Suprapubic skin (tissue), 4 donors: ENCODE measurements at regions not wholly inside any gene's neighbourhood (a gene's known extent, or its start where the extent isn't known, plus 50 kb on each side); places are given as distances from the start of the nearest gene placed in this dataset.

Experiments
- DNase-seq, 2 donors: peaks; one replicate each; pipeline ENCODE4 v3.0.0-alpha.2; 2019; ENCODE audit warnings: low spot score in 2 of 2
- H3K27ac ChIP-seq: fragments of 200-600 bp; sonication (generic); one replicate; pipeline ENCODE4 v1.5.1; 2019
- H3K27me3 ChIP-seq: fragments of 200-600 bp; sonication (generic); one replicate; pipeline ENCODE4 v1.5.1; 2019
- H3K36me3 ChIP-seq: fragments of 200-600 bp; sonication (generic); one replicate; pipeline ENCODE4 v1.5.1; 2019
- H3K4me1 ChIP-seq: fragments of 200-600 bp; sonication (generic); one replicate; pipeline ENCODE4 v1.5.1; 2019
- H3K4me3 ChIP-seq: fragments of 200-600 bp; sonication (generic); one replicate; pipeline ENCODE4 v1.5.1; 2019; ENCODE audit warnings: mild to moderate bottlenecking
- H3K9me3 ChIP-seq: fragments of 200-600 bp; sonication (generic); one replicate; pipeline ENCODE4 v1.5.1; 2019
- EP300 ChIP-seq: sonication (generic); formaldehyde crosslinking; IDR thresholded peaks from one replicate; pipeline ENCODE4 v1.6.1; 2017; ENCODE audit warnings: antibody characterized with exemption
- POLR2A ChIP-seq, 2 donors: fragments of 450-650 bp; IDR thresholded peaks; one replicate each; pipeline ENCODE4 v1.6.1; 2017; ENCODE audit warnings: antibody characterized with exemption in 2 of 2, mild to moderate bottlenecking in 2 of 2, moderate library complexity in 2 of 2
- POLR2AphosphoS5 ChIP-seq, 3 donors: sonication (generic); formaldehyde crosslinking; IDR thresholded peaks; one replicate each; pipeline ENCODE4 v1.6.1; 2017; ENCODE audit warnings: antibody characterized with exemption in 3 of 3
- WGBS: methylation state at CpG from one replicate; pipeline ENCODE4 v1.1.5; 2018; 5-methylcytosine and 5-hydroxymethylcytosine counted together
- TF ChIP-seq, protein P1 (sequence below), 2 donors: fragments of 200-600 bp in 1 of 2; fragments of 450-650 bp in 1 of 2; sonication (generic) in 1 of 2; IDR thresholded peaks; one replicate each; pipeline ENCODE4 v1.5.1; 2016 to 2019; ENCODE audit warnings: antibody characterized with exemption in 2 of 2, mild to moderate bottlenecking in 1 of 2, moderate library complexity in 1 of 2

DNA sequence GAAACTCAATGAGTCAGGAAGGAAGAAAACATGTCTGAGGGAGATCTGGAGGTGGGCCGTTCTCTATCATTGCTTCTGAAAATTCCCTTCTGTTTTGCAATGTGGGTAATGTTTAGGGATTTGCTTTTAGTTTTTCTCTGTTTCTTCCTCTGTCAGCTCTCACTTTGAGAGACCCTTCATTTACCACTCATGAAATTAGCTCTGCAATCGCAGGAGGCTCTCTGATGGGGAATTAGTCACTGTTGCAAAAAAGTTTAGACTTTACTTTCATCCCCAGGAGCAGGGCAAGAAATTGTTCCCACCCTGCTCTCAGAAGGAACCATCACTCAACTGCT, 80.0 kb upstream of the MAP4K3 start:
- DNase-seq, result no peak
- Histone ChIP-seq H3K27ac (no peak overlapping the region), H3K4me1 (no peaks in the 10 kb centered on the region), H3K36me3 (no peaks in the 10 kb centered on the region), H3K9me3 (no peaks in the 10 kb centered on the region), H3K4me3 (no peak overlapping the region), H3K27me3 (no peaks in the 10 kb centered on the region)
- WGBS, result 73% methylated on average over 2 of the region's 2 CpGs
- TF ChIP-seq EP300 (no peak), POLR2A (IDR thresholded peaks at IDR 0.05) (no peak), POLR2AphosphoS5 (IDR thresholded peaks at IDR 0.05) (no peak)
- TF ChIP-seq, protein P1, sequence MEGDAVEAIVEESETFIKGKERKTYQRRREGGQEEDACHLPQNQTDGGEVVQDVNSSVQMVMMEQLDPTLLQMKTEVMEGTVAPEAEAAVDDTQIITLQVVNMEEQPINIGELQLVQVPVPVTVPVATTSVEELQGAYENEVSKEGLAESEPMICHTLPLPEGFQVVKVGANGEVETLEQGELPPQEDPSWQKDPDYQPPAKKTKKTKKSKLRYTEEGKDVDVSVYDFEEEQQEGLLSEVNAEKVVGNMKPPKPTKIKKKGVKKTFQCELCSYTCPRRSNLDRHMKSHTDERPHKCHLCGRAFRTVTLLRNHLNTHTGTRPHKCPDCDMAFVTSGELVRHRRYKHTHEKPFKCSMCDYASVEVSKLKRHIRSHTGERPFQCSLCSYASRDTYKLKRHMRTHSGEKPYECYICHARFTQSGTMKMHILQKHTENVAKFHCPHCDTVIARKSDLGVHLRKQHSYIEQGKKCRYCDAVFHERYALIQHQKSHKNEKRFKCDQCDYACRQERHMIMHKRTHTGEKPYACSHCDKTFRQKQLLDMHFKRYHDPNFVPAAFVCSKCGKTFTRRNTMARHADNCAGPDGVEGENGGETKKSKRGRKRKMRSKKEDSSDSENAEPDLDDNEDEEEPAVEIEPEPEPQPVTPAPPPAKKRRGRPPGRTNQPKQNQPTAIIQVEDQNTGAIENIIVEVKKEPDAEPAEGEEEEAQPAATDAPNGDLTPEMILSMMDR (IDR thresholded peaks at IDR 0.05), result no peak

DNA sequence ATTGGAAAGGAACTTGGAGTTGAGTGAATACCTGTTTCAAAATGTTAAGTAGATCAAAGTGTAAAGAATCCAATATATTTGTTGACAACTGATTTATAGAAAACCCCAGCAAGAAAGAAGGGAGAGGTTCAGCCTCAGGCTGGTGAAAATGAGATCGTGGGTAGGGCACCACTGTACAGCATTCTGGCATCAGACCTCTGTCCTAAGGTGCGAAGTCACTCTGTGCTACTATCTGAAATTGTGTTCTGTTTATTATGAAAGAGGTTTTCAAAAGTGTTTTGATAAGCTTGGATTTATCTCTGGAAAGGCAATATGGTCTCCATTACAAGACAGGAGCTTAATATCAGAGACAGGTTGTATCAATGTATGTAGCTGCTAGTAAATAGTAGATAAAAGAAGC, 80.5 kb upstream of the MAP4K3 start:
- 82% methylated on average over 2 of the region's 2 CpGs for WGBS
- H3K4me1 ChIP-seq, result no peaks in the 10 kb centered on the region
- H3K27me3 ChIP-seq, result no peaks in the 10 kb centered on the region

DNA sequence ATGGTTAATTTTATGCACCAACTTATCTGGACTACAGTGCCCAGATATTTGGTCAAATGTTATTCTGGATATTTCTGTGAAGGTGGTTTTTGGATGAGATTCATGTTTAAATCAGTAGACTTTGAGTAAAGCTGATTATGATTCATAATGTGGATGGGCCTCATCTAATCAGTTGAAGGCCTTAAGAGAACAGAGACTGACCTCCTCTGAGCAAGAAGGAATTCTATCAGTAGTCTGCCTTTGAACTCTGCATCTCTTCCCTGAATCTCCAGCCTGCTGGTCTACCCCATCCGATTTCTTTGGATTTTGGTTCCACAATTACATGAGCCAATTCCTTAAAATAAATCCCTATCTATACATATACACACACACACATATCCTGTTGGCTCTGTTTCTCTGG, 82.8 kb upstream of the MAP4K3 start:
- 97% methylated on average over 1 of the region's 1 CpG for WGBS
- Histone ChIP-seq H3K36me3 (no peaks in the 10 kb centered on the region), H3K4me3 (no peak overlapping the region), H3K27ac (no peak overlapping the region), H3K9me3 (no peaks in the 10 kb centered on the region), H3K4me1 (no peaks in the 10 kb centered on the region), H3K27me3 (no peaks in the 10 kb centered on the region)
- no peak for TF ChIP-seq POLR2AphosphoS5 (IDR thresholded peaks at IDR 0.05)
- no peak for TF ChIP-seq EP300
- no peak for TF ChIP-seq POLR2A (IDR thresholded peaks at IDR 0.05)
- TF ChIP-seq, protein P1 (IDR thresholded peaks at IDR 0.05), result no peak
- DNase-seq, result no peak

More for the DNA sequence above, 80.5 kb upstream of the MAP4K3 start:
- Histone ChIP-seq H3K27ac (no peak overlapping the region), H3K4me3 (no peak overlapping the region), H3K36me3 (no peaks in the 10 kb centered on the region), H3K9me3 (no peaks in the 10 kb centered on the region)
- TF ChIP-seq EP300 (no peak), POLR2A (IDR thresholded peaks at IDR 0.05) (no peak), POLR2AphosphoS5 (IDR thresholded peaks at IDR 0.05) (no peak)
- TF ChIP-seq, protein P1 (IDR thresholded peaks at IDR 0.05), result no peak
- no peak for DNase-seq

DNA sequence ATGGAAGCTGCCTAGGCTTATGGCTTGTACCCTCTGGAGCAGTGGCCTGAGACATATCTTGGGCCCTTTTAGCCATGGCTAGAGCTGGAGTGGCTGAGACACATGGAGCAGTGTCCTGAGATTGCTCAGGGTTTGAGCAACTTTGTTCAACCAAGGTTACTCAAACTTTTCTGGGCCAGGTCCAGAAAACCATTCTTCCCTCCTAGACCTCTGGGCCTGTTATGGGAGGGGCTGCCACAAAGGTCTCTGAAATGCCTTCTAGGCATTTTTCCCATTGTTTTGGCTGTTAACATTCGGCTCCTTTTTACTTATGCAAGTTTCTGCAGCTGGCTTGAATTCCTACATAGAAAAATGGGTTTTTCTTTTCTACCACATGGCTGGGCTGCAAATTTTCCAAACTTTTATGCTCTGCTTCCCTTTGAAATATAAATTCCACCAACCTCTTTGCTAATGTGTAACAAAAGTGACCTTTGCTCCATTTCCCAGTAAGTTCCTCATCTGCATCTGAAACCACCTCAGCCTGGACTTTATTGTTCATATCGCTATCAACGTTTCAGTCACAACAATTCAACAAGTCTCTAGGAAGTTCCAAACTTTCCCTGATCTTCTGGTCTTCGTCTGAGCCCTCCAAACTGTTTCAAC, 84.9 kb upstream of the MAP4K3 start:
- WGBS, result 65% methylated on average over 4 of the region's 4 CpGs
- H3K4me3 ChIP-seq, result no peak overlapping the region
- H3K9me3 ChIP-seq, result no peaks in the 10 kb centered on the region
- no peak for TF ChIP-seq EP300
- TF ChIP-seq POLR2A (IDR thresholded peaks at IDR 0.05), result no peak
- TF ChIP-seq, protein P1 (IDR thresholded peaks at IDR 0.05), result no peak
- TF ChIP-seq POLR2AphosphoS5 (IDR thresholded peaks at IDR 0.05), result no peak
- no peaks in the 10 kb centered on the region for H3K4me1 ChIP-seq
- no peak overlapping the region for H3K27ac ChIP-seq
- H3K36me3 ChIP-seq, result no peaks in the 10 kb centered on the region
- no peaks in the 10 kb centered on the region for H3K27me3 ChIP-seq
- DNase-seq, result no peak

DNA sequence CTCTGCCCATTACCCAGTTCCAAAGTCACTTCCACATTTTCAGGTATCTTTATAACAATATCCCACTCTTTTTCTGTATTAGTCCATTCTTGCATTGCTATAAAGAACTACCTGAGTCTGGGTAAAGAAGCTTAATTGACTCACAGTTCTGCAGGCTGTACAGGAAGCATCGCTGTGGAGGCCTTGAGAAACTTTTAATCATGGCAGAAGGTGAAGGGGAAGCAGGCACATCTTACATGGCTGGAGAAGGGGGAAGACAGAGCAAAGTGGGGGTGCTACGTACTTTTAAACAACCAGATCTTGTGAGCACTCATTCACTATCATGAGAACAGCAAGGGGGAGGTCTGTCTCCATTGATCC, 85.4 kb upstream of the MAP4K3 start:
- Histone ChIP-seq H3K36me3 (no peaks in the 10 kb centered on the region), H3K4me1 (no peaks in the 10 kb centered on the region), H3K27ac (no peak overlapping the region), H3K4me3 (no peak overlapping the region), H3K9me3 (no peaks in the 10 kb centered on the region), H3K27me3 (no peaks in the 10 kb centered on the region)
- no peak for DNase-seq
- no peak for TF ChIP-seq POLR2A (IDR thresholded peaks at IDR 0.05)
- no peak for TF ChIP-seq EP300
- TF ChIP-seq, protein P1 (IDR thresholded peaks at IDR 0.05), result no peak
- TF ChIP-seq POLR2AphosphoS5 (IDR thresholded peaks at IDR 0.05), result no peak
- WGBS, result 100% methylated on average over 2 of the region's 2 CpGs
